Psoas muscle (tissue), 7 donors: ENCODE measurements at regions not wholly inside any gene's neighbourhood (a gene's known extent, or its start where the extent isn't known, plus 50 kb on each side); places are given as distances from the start of the nearest gene placed in this dataset.
A peak's percentile ranks its signal among the peaks of the same experiment; 100 is the strongest.

Source experiments
- ATAC-seq, 4 donors: fragments of 200-7000 bp; cut with Tn5 transposase; one replicate each; pipeline ENCODE4 v1.9.1; 2020; ENCODE audit warnings: moderate library complexity in 3 of 4, mild to moderate bottlenecking in 2 of 4
- DNase-seq, 2 donors: peaks; one replicate each; pipeline ENCODE4 v3.0.0-alpha.2; 2020
- H3K27ac ChIP-seq: fragments of 200-600 bp; one replicate; pipeline ENCODE4 v1.8.0; 2022
- H3K27me3 ChIP-seq, 3 donors: fragments of 200-600 bp in 1 of 3; one replicate each; pipeline versions ENCODE4 v1.6.1 to v1.8.0; 2013 to 2022; ENCODE audit warnings: low read length in 2 of 3, mild to moderate bottlenecking in 2 of 3, moderate library complexity in 1 of 3; ENCODE audit not compliant: insufficient read depth in 3 of 3
- H3K36me3 ChIP-seq, 2 donors: fragments of 200-600 bp in 1 of 2; one replicate each; pipeline versions ENCODE4 v1.6.1 to v1.8.0; 2013 to 2022; ENCODE audit warnings: low read depth in 1 of 2, mild to moderate bottlenecking in 1 of 2, moderate library complexity in 1 of 2; ENCODE audit not compliant: insufficient read depth in 1 of 2
- H3K4me1 ChIP-seq: fragments of 200-600 bp; one replicate; pipeline ENCODE4 v1.8.0; 2022
- H3K4me3 ChIP-seq: fragments of 200-600 bp; one replicate; pipeline ENCODE4 v1.8.0; 2022; ENCODE audit warnings: mild to moderate bottlenecking
- H3K9me3 ChIP-seq: fragments of 200-600 bp; one replicate; pipeline ENCODE4 v1.8.0; 2022
- WGBS, 3 donors: extraction: QIAGEN DNeasy Blood & Tissue Kit; methylation state at CpG; one replicate each; pipeline versions ENCODE4 v1.1.6 to v1.1.7; 2013; 5-methylcytosine and 5-hydroxymethylcytosine counted together
- intact Hi-C, 2 donors: fragments of 100-400 bp; cut with DNase I; formaldehyde crosslinking; loops; one replicate each; pipeline versions ENCODE4 v1.11.0 to v1.14.2; 2022
- TF ChIP-seq, protein P1 (sequence below): fragments of 200-600 bp; IDR thresholded peaks from one replicate; pipeline ENCODE4 v1.8.0; 2022; ENCODE audit warnings: antibody characterized with exemption
- donor health status: healthy with polysubstance abuse.
- donor health status: DM: no; HTN: no; CAD: no; lungs with moderate emphysema.
- donor health status: Bipolar disorder and iron deficiency.
- donor health status: healthy.
- donor health status: DM: yes; HTN: yes; CAD: no.
- donor health status: DM: no; HTN: no; CAD: no.
- donor health status: DM: yes; HTN: yes; CAD: no.

DNA sequence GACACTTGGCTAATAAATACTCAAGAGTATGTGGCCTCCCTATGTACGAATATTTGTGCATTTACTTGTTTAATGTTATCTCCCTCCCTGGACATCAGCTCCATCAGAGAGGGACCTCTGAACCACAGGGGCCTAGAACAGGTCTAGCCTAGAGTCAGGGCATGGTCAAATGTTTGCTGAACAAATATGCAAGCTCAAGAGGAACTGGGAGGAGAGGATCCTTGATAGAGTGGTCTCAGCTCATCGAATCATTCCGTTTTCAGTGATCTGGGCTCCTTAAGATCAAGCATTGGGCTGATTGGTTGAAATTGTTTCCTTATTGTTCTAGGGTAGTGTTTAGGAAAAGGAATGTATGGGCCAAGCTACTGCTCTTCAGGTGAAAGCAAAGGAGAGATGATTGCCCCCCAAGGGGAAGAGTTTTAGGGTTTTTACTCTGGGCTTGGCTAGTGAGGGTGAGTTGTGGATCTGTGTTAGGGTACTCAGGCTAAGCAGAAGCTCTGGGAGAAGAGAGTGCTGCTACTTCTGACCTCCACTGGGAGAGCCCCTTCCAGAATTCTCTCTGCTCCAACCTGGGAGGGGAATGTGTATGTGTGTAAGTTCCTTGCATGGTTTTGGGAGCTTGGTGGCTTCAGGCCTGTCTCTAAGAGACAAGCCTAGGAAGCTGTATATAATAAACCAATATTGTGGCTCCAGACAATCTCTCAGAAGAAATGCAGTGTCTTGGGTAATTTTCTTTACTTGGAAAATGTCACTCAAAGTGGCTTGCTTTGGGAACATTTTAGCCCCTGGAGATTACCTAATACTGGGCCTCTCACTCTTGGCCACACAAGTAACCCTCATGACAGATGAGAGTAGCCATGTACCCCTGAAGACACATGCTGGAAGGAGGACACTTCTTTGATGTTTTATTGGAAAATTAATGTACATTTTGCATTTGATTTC lies 110.0 kb downstream of the EMX2 start:
- no peak overlapping the region for H3K27ac ChIP-seq
- H3K36me3 ChIP-seq, result no peaks in the 10 kb centered on the region
- H3K4me3 ChIP-seq, result no peak overlapping the region
- DNase-seq, result no peak
- no peak for ATAC-seq
- H3K27me3 ChIP-seq, result no peaks in the 10 kb centered on the region
- H3K9me3 ChIP-seq, result no peaks in the 10 kb centered on the region
- TF ChIP-seq, protein P1, sequence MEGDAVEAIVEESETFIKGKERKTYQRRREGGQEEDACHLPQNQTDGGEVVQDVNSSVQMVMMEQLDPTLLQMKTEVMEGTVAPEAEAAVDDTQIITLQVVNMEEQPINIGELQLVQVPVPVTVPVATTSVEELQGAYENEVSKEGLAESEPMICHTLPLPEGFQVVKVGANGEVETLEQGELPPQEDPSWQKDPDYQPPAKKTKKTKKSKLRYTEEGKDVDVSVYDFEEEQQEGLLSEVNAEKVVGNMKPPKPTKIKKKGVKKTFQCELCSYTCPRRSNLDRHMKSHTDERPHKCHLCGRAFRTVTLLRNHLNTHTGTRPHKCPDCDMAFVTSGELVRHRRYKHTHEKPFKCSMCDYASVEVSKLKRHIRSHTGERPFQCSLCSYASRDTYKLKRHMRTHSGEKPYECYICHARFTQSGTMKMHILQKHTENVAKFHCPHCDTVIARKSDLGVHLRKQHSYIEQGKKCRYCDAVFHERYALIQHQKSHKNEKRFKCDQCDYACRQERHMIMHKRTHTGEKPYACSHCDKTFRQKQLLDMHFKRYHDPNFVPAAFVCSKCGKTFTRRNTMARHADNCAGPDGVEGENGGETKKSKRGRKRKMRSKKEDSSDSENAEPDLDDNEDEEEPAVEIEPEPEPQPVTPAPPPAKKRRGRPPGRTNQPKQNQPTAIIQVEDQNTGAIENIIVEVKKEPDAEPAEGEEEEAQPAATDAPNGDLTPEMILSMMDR, result no peak
- intact Hi-C loops, result no loop called here
- 88 to 89% (median 89%) methylated on average over 3 of the region's 3 CpGs for WGBS, 3 donors
- H3K4me1 ChIP-seq, result no peaks in the 10 kb centered on the region

DNA sequence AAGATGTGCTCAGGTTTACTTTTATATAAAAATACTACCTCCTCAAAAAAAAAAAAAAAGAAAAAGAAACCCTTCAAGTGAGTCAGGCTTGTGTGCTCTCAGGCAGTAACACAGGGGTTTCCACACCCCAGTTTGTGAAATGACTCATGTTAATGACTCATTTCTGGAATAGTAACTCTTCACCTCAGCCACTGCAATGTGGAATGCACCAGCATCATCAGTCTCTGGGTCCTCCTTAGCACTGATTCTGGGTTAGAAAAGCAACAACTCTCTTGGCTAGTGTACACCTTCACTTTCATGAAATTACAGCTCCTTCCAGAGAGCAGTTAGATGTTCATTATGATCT lies 110.6 kb downstream of the EMX2 start:
- Histone ChIP-seq H3K27ac (no peak overlapping the region), H3K36me3 (no peaks in the 10 kb centered on the region), H3K27me3 (no peaks in the 10 kb centered on the region), H3K4me3 (no peak overlapping the region), H3K4me1 (no peaks in the 10 kb centered on the region), H3K9me3 (no peaks in the 10 kb centered on the region)
- TF ChIP-seq, protein P1, result no peak
- ATAC-seq (peak in 1 of 4 donors; percentile 66), DNase-seq (no peak)
- intact Hi-C loops, result no loop called here

DNA sequence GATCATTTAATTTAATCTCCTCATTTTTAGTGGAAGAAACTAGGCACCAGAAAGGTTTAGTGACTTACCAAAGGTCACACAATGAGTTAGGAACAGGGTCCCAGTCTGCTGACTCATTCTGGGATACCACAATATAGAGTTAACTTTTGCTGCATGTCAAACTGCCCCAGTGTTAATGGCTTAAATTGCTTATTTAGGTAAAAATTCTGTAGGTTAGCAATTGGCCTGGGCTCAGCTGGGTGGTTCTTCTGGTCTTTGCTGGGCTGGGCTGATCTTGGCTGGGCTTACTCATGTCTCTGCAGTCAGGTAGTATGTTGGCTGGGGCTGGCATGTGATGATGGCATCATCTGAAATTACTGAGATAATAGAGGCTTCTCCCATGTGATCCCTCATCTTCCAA lies 111.6 kb downstream of the EMX2 start:
- no peak overlapping the region for H3K27ac ChIP-seq
- intact Hi-C loops, result no loop called here
- no peak overlapping the region for H3K4me3 ChIP-seq
- H3K36me3 ChIP-seq, result no peaks in the 10 kb centered on the region
- ATAC-seq, result no peak
- H3K27me3 ChIP-seq, result no peaks in the 10 kb centered on the region
- no peaks in the 10 kb centered on the region for H3K4me1 ChIP-seq
- DNase-seq, result no peak
- TF ChIP-seq, protein P1, result no peak
- H3K9me3 ChIP-seq, result no peaks in the 10 kb centered on the region

DNA sequence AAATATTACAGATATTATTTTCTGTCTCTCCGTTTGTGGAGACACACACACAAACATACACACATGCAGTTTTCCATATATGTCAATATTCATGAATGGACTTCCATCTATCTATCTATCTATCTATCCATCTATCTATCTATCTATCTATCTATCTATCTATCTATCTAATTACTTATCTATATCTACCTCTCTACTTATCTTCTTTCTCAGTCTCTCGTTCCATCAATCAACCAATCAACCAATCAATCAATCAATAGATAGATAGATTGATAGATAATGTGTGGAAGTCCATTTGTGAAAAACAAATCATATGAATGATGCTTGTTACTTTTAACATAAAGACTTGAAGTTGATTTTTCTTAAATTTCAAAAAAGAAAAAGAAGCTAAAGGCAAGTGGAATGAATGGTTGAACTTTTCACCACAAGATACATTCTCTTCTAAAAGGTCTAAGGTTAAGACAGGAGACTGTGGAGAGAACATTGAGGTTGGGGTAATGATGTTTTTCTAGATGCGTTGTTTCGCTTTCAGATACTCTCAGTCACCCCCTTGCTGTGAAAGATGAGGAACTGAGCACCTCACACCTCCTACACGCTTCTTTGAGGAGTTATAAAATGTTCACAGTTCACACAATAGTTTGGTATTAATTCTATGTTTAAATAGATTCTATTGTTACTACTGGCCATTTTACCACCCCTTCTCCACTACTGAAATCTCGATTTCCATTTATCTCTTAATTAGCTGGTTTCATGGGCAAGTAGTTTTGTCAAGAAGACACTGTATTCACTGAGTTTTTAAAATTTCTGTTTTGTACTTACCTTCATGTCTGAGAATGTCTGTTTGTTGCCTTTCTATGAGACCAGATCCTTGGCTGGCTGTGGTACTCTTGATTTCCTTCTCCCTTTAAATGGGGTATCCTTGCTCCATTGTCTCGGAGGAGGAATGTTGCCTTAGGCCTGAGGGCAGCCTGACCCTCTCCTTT lies 114.1 kb downstream of the EMX2 start:
- Histone ChIP-seq H3K9me3 (no peaks in the 10 kb centered on the region), H3K27ac (no peak overlapping the region), H3K4me3 (no peak overlapping the region), H3K27me3 (no peaks in the 10 kb centered on the region), H3K36me3 (no peaks in the 10 kb centered on the region), H3K4me1 (no peaks in the 10 kb centered on the region)
- TF ChIP-seq, protein P1, result no peak
- ATAC-seq (no peak), DNase-seq (no peak)
- intact Hi-C loops, result no loop called here
- WGBS, 3 donors, result 84 to 86% (median 85%) methylated on average over 7 of the region's 7 CpGs
